Astrocyte (in vitro differentiated cells and primary cell): ENCODE measurements at regions not wholly inside any gene's neighbourhood (a gene's known extent, or its start where the extent isn't known, plus 50 kb on each side); places are given as distances from the start of the nearest gene placed in this dataset.

Source experiments
- DNase-seq: peaks from one replicate; pipeline ENCODE4 v3.0.0-alpha.2; 2010; ENCODE audit warnings: low read depth
- FAIRE-seq: peaks from 2 replicates; lab custom pipeline; 2011; peaks lifted over from hg19 to GRCh38; lab: Jason Lieb, UNC
- H2AFZ ChIP-seq: 2 replicates; pipeline ENCODE4 v1.6.0; 2012; ENCODE audit warnings: low read depth, low read length, inconsistent platforms
- H3K27ac ChIP-seq: 2 replicates; pipeline ENCODE4 v1.5.1; 2011; ENCODE audit warnings: low read depth, low read length, inconsistent platforms
- H3K27me3 ChIP-seq: 2 replicates; pipeline ENCODE4 v1.6.0; 2011; ENCODE audit warnings: low read length, inconsistent platforms; ENCODE audit not compliant: insufficient read depth
- H3K36me3 ChIP-seq: 2 replicates; pipeline ENCODE4 v1.5.1; 2011; ENCODE audit warnings: low read length, inconsistent platforms; ENCODE audit not compliant: insufficient read depth
- H3K4me1 ChIP-seq: 2 replicates; pipeline ENCODE4 v1.5.1; 2011; ENCODE audit warnings: low read length, inconsistent platforms; ENCODE audit not compliant: insufficient read depth
- H3K4me2 ChIP-seq: 2 replicates; pipeline ENCODE4 v1.6.0; 2012; ENCODE audit warnings: low read length, inconsistent platforms
- H3K4me3 ChIP-seq: 2 replicates; pipeline ENCODE4 v1.5.1; 2011; ENCODE audit warnings: low read depth, mild to moderate bottlenecking, low read length, inconsistent platforms; ENCODE audit not compliant: insufficient read depth
- H3K79me2 ChIP-seq: 2 replicates; pipeline ENCODE4 v1.6.0; 2012; ENCODE audit warnings: mild to moderate bottlenecking, low read length, inconsistent platforms; ENCODE audit not compliant: insufficient read depth
- H3K9ac ChIP-seq: 2 replicates; pipeline ENCODE4 v1.6.0; 2012; ENCODE audit warnings: mild to moderate bottlenecking, low read length, inconsistent platforms
- H3K9me3 ChIP-seq: 2 replicates; pipeline ENCODE4 v1.5.1; 2012; ENCODE audit warnings: low read depth, mild to moderate bottlenecking, low read length, inconsistent platforms; ENCODE audit not compliant: insufficient read depth
- H4K20me1 ChIP-seq: 2 replicates; pipeline ENCODE4 v1.6.0; 2012; ENCODE audit warnings: low read length, inconsistent platforms; ENCODE audit not compliant: insufficient read depth
- H3K27ac Mint-ChIP-seq: one replicate; pipeline ENCODE4 v1.8.0; 2021; ENCODE audit warnings: mild to moderate bottlenecking, mixed read lengths; ENCODE audit not compliant: unreplicated experiment
- H3K27me3 Mint-ChIP-seq: one replicate; pipeline ENCODE4 v1.8.0; 2021; ENCODE audit warnings: low read depth, mixed read lengths; ENCODE audit not compliant: unreplicated experiment
- H3K36me3 Mint-ChIP-seq: one replicate; pipeline ENCODE4 v1.8.0; 2021; ENCODE audit warnings: low read depth, mixed read lengths; ENCODE audit not compliant: unreplicated experiment
- H3K4me1 Mint-ChIP-seq: one replicate; pipeline ENCODE4 v1.8.0; 2021; ENCODE audit warnings: low read depth, mixed read lengths; ENCODE audit not compliant: unreplicated experiment
- H3K4me3 Mint-ChIP-seq: one replicate; pipeline ENCODE4 v1.8.0; 2021; ENCODE audit warnings: mild to moderate bottlenecking, moderate library complexity, mixed read lengths; ENCODE audit not compliant: unreplicated experiment
- H3K9me3 Mint-ChIP-seq: one replicate; pipeline ENCODE4 v1.8.0; 2021; ENCODE audit warnings: mild to moderate bottlenecking, mixed read lengths; ENCODE audit not compliant: unreplicated experiment
- CTCF ChIP-seq: IDR thresholded peaks from 2 replicates; pipeline ENCODE4 v1.5.1; 2011; ENCODE audit warnings: low read depth, mild to moderate bottlenecking, inconsistent platforms, low read length, moderate library complexity; ENCODE audit not compliant: insufficient read depth
- EZH2 ChIP-seq: IDR thresholded peaks from 2 replicates; pipeline ENCODE4 v1.6.1; 2012; ENCODE audit warnings: mild to moderate bottlenecking, low read length, inconsistent platforms; ENCODE audit not compliant: insufficient read depth

- FAIRE-seq, result no peak
- H3K27ac Mint-ChIP-seq, result no peak overlapping the region
- H3K79me2 ChIP-seq, result no peaks in the 10 kb centered on the region
- H3K27me3 Mint-ChIP-seq, result peaks cover 1% of the 10 kb centered on the region
- no peak overlapping the region for H3K27ac ChIP-seq
- no peak overlapping the region for H3K4me3 ChIP-seq
- no peaks in the 10 kb centered on the region for H3K9me3 ChIP-seq
- H3K9ac ChIP-seq, result no peak overlapping the region
- H3K4me1 ChIP-seq, result no peaks in the 10 kb centered on the region
- H2AFZ ChIP-seq, result no peak overlapping the region
- TF ChIP-seq CTCF (no peak), EZH2 (no peak)
- H3K4me3 Mint-ChIP-seq, result no peak overlapping the region
- no peak overlapping the region for H3K4me2 ChIP-seq
- no peaks in the 10 kb centered on the region for H4K20me1 ChIP-seq
- H3K9me3 Mint-ChIP-seq, result no peaks in the 10 kb centered on the region
- no peak for DNase-seq
- no peaks in the 10 kb centered on the region for H3K36me3 Mint-ChIP-seq
- H3K36me3 ChIP-seq, result no peaks in the 10 kb centered on the region
- H3K27me3 ChIP-seq, result no peaks in the 10 kb centered on the region
- H3K4me1 Mint-ChIP-seq, result peaks cover 3% of the 10 kb centered on the region
Measured at GRCh38 chr9:109723781-109724180, 56.2 kb upstream of the PALM2AKAP2 start.

- H3K36me3 Mint-ChIP-seq, result no peaks in the 10 kb centered on the region
- no peaks in the 10 kb centered on the region for H3K27me3 ChIP-seq
Measured at GRCh38 chr9:109725460-109725859, 54.5 kb upstream of the PALM2AKAP2 start.

More at GRCh38 chr9:109725460-109725859, 54.5 kb upstream of the PALM2AKAP2 start:
- Histone ChIP-seq H3K4me3 (no peak overlapping the region), H3K79me2 (no peaks in the 10 kb centered on the region), H3K4me2 (no peak overlapping the region), H3K27ac (no peak overlapping the region), H4K20me1 (no peaks in the 10 kb centered on the region), H3K36me3 (no peaks in the 10 kb centered on the region), H3K9ac (no peak overlapping the region), H3K4me1 (no peaks in the 10 kb centered on the region), H2AFZ (no peak overlapping the region), H3K9me3 (no peaks in the 10 kb centered on the region)
- H3K9me3 Mint-ChIP-seq, result no peaks in the 10 kb centered on the region
- DNase-seq (no peak), FAIRE-seq (peak; percentile 9)
- no peak overlapping the region for H3K4me3 Mint-ChIP-seq
- TF ChIP-seq EZH2, result no peak
- no peak for TF ChIP-seq CTCF
- H3K27me3 Mint-ChIP-seq, result peaks cover 4% of the 10 kb centered on the region
- peaks cover 3% of the 10 kb centered on the region for H3K4me1 Mint-ChIP-seq
- no peak overlapping the region for H3K27ac Mint-ChIP-seq
